OCI-LY1 (cell line): ENCODE measurements at regions not wholly inside any gene's neighbourhood (a gene's known extent, or its start where the extent isn't known, plus 50 kb on each side); places are given as distances from the start of the nearest gene placed in this dataset.

Source experiments
- CTCF ChIP-seq: fragments of 200-600 bp; sonication (generic), shearing (Covaris generic); IDR thresholded peaks from 2 replicates; pipeline ENCODE4 v1.5.1; 2017; ENCODE audit warnings: mild to moderate bottlenecking, antibody characterized with exemption, low read length, moderate library complexity, mixed read lengths
- EZH2 ChIP-seq: fragments of 200-600 bp; sonication (generic), shearing (Covaris generic); IDR thresholded peaks from 2 replicates; pipeline ENCODE4 v1.8.0; 2017; ENCODE audit warnings: borderline replicate concordance, mixed run types, mild to moderate bottlenecking, antibody characterized with exemption, low read length, moderate library complexity, mixed read lengths

DNA sequence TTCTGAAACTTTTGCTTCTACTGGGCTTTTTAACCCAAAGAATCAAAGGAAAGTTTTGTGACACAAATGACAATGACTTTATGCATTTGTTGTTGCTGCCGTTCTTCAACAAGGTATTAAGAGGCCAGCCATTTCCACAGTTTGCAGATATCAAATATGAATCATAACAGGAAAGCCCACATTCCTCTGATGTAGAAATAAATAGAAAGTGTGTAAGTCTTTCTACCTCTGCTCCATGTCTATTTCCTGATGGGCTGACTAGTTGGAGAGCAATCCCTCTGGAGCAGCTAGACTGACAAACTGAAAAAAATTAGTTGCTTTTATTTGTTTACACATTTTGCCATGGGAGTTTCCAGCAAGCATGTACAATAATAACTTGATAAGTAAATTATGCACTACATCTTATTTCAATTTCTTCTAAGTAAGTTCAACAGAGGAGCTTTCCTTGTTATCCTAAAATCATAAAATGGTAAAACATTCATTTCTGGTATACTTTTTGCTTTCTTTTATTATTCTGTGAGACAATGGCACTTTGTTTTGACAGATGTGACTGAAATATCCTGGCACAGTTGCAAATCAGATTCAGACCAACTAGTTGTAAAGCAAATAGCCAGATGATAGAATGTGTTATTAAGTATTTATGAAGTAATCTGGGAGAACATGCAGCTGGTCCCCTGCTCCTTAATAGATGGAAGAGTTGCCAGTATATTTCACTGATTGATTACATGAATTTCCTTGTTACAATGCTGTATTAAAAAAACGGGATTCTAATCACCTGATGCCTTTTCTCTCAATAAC, 266.7 kb downstream of the METTL4 start:
- TF ChIP-seq CTCF (no peak), EZH2 (no peak)
